VCaP (cell line): ENCODE measurements at regions not wholly inside any gene's neighbourhood (a gene's known extent, or its start where the extent isn't known, plus 50 kb on each side); places are given as distances from the start of the nearest gene placed in this dataset.

ENCODE experiments used
- H3K27ac ChIP-seq: fragments of 450-650 bp; 2 replicates; pipeline ENCODE4 v1.5.1; 2017
- CTCF ChIP-seq: fragments of 450-650 bp; conservative IDR thresholded peaks from 2 replicates; pipeline ENCODE4 v1.5.1; 2017; ENCODE audit warnings: mild to moderate bottlenecking, moderate library complexity

GRCh38 chr1:59096501-59096900, 200.4 kb upstream of the FGGY start:
- H3K27ac ChIP-seq: no peak overlapping the region

DNA sequence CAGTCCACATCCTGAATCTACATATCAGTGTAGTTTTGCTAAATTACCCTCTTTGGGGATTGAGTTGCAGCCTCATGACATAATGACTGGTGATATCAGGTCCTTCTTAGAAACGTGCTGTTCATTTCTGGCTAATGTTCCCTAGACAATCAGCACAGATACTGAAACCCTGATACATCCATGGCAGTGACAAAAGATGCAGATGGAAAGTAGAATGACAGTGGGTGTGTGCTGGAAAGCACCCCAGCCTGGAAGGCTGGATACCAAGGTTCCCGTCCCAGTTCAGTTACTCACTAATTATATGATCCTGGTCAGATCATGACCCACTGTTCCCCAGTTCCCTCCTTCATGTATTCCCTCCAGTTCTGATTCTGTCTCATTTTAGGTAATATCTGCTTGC, 198.2 kb upstream of the FGGY start:
- no peak for TF ChIP-seq CTCF

More at GRCh38 chr1:59096501-59096900, 200.4 kb upstream of the FGGY start:
- no peak for TF ChIP-seq CTCF

DNA sequence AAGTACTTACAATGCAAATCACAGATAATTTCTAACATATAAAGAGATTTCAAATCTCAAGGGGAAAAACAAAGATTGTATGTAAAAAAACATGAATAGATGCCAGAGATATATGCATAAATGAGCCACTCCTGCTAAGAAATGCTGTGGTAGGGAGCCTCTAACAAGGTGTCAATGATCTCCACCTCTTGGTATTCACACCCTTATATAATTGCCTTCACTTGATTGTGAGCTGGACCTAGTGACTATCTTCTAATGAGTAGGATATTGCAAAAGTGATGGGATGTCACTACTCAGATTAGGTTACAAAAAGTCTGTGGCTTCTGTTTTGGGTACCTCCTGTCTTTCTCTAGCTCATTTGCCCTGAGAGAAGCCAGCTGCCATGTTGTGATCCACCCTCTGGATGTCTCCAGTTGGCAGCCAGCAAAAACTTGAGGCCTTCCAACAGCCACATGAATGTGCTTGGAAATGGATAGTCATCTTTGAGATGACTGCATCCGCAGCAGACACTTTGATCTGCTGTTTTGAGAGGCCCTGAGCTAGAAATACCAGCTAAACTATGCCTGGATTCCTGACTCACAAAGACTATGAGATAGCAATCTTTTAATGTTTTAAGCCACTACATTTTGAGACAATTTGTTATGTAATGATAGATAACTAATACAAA, 196.1 kb upstream of the FGGY start:
- H3K27ac ChIP-seq: no peak overlapping the region
- no peak for TF ChIP-seq CTCF

More for the DNA sequence above, 198.2 kb upstream of the FGGY start:
- no peak overlapping the region for H3K27ac ChIP-seq

- no peak for TF ChIP-seq CTCF
Measured at GRCh38 chr1:59101518-59101917, 195.4 kb upstream of the FGGY start.

GRCh38 chr1:59103457-59103856, 193.4 kb upstream of the FGGY start:
- TF ChIP-seq CTCF: no peak
- no peak overlapping the region for H3K27ac ChIP-seq

More at GRCh38 chr1:59101518-59101917, 195.4 kb upstream of the FGGY start:
- no peak overlapping the region for H3K27ac ChIP-seq

DNA sequence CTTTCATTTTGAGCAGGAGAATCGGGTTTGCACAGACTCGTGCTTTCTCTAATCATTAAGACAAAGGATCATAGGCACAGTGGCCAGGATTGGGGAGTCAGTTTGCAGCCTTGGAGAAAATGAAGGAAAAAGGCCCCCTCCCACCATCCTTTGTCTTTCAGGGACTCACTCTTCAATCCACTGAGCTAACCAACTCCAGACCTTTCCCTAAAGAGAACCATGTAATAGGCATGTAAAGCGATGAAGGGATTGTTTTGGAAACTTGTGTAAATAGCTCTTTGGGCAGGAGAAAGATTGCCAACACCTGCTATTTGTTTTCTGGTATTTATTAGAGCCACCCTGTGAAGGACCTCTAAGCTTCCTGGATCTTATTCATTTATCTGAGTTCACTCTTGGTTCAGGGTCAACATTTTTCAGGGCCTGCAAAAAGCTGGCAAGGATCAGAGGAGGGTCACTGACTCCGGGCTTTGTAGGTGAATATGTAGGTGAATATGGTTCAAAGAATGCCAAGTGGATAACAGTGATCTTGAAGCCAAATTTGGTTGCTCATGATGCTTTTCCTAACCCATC, 192.6 kb upstream of the FGGY start:
- no peak for TF ChIP-seq CTCF

GRCh38 chr1:59105548-59106507, 191.1 kb upstream of the FGGY start:
- no peak for TF ChIP-seq CTCF
- no peak overlapping the region for H3K27ac ChIP-seq

More for the DNA sequence above, 192.6 kb upstream of the FGGY start:
- H3K27ac ChIP-seq: peak overlapping the region; percentile 56
